HG02571 (cell line): ENCODE measurements at regions not wholly inside any gene's neighbourhood (a gene's known extent, or its start where the extent isn't known, plus 50 kb on each side); places are given as distances from the start of the nearest gene placed in this dataset.

ENCODE experiments used
- ATAC-seq: cut with Tn5 transposase; IDR thresholded peaks from one replicate; pipeline ENCODE4 v1.9.1; 2021; ENCODE audit warnings: mild to moderate bottlenecking, moderate library complexity; ENCODE audit not compliant: unreplicated experiment

- ATAC-seq = no peak
Observed at GRCh38 chr6:19492636-19493405, 344.3 kb upstream of the ID4 start.

- ATAC-seq = no peak
Observed at GRCh38 chr6:19501737-19502245, 335.4 kb upstream of the ID4 start.

- no peak for ATAC-seq
Observed at GRCh38 chr6:19502301-19502700, 334.9 kb upstream of the ID4 start.

GRCh38 chr6:19515939-19516338 is 321.2 kb upstream of the ID4 start:
- no peak for ATAC-seq

- ATAC-seq = no peak
Observed at GRCh38 chr6:19519941-19520340, 317.2 kb upstream of the ID4 start.

GRCh38 chr6:19524366-19525186 is 312.6 kb upstream of the ID4 start:
- no peak for ATAC-seq

- ATAC-seq = no peak
Observed at GRCh38 chr6:19525673-19526072, 311.5 kb upstream of the ID4 start.

GRCh38 chr6:19530188-19530587 is 307.0 kb upstream of the ID4 start:
- no peak for ATAC-seq

GRCh38 chr6:19535351-19535750 is 301.8 kb upstream of the ID4 start:
- no peak for ATAC-seq

- ATAC-seq = no peak
Observed at GRCh38 chr6:19536838-19537237, 300.3 kb upstream of the ID4 start.

- ATAC-seq = no peak
Observed at GRCh38 chr6:19538096-19538495, 299.1 kb upstream of the ID4 start.

GRCh38 chr6:19547507-19547906 is 289.7 kb upstream of the ID4 start:
- ATAC-seq = no peak

- no peak for ATAC-seq
Observed at GRCh38 chr6:19549109-19549508, 288.1 kb upstream of the ID4 start.

- ATAC-seq = no peak
Observed at GRCh38 chr6:19550380-19550779, 286.8 kb upstream of the ID4 start.

GRCh38 chr6:19551611-19552010 is 285.6 kb upstream of the ID4 start:
- ATAC-seq = no peak

GRCh38 chr6:19552076-19552475 is 285.1 kb upstream of the ID4 start:
- no peak for ATAC-seq

GRCh38 chr6:19552588-19552987 is 284.6 kb upstream of the ID4 start:
- ATAC-seq = no peak

- no peak for ATAC-seq
Observed at GRCh38 chr6:19554356-19555225, 282.6 kb upstream of the ID4 start.

- ATAC-seq = no peak
Observed at GRCh38 chr6:19557191-19557590, 280.0 kb upstream of the ID4 start.

- no peak for ATAC-seq
Observed at GRCh38 chr6:19558201-19558600, 279.0 kb upstream of the ID4 start.

GRCh38 chr6:19558934-19559333 is 278.2 kb upstream of the ID4 start:
- ATAC-seq = no peak
